Mesothelial cell of epicardium (in vitro differentiated cells): ENCODE measurements at regions not wholly inside any gene's neighbourhood (a gene's known extent, or its start where the extent isn't known, plus 50 kb on each side); places are given as distances from the start of the nearest gene placed in this dataset.
A peak's percentile ranks its signal among the peaks of the same experiment; 100 is the strongest.
"Not testable (repeated sequence)": the region's sequence is repeated elsewhere in the genome, so short reads cannot be mapped to it uniquely, and the experiment has no call there.

Experiments used
- DNase-seq, 2 experiments: peaks; one replicate each; pipeline ENCODE4 v3.0.0; 2021; ENCODE audit warnings: low spot score in 2 of 2; ENCODE audit not compliant: unreplicated experiment in 2 of 2
- H3K27ac Mint-ChIP-seq: 2 replicates; pipeline ENCODE4 v1.8.0; 2021; ENCODE audit warnings: mixed read lengths
- H3K27me3 Mint-ChIP-seq: 2 replicates; pipeline ENCODE4 v1.8.0; 2021; ENCODE audit warnings: low read depth, mixed read lengths
- H3K36me3 Mint-ChIP-seq: 2 replicates; pipeline ENCODE4 v1.8.0; 2021; ENCODE audit warnings: mixed read lengths
- H3K4me1 Mint-ChIP-seq: 2 replicates; pipeline ENCODE4 v1.8.0; 2021; ENCODE audit warnings: mixed read lengths
- H3K4me3 Mint-ChIP-seq: 2 replicates; pipeline ENCODE4 v1.8.0; 2021; ENCODE audit warnings: mild to moderate bottlenecking, moderate library complexity, mixed read lengths
- H3K9me3 Mint-ChIP-seq: 2 replicates; pipeline ENCODE4 v1.8.0; 2021; ENCODE audit warnings: mixed read lengths
- CTCF ChIP-seq: fragments of 200-600 bp; sonication (generic); IDR thresholded peaks from one replicate; pipeline ENCODE4 v1.5.0; 2021; ENCODE audit warnings: antibody characterized with exemption; ENCODE audit not compliant: unreplicated experiment

GRCh38 chr20:52004018-52004417 is 187.6 kb downstream of the ZFP64 start:
- H3K9me3 Mint-ChIP-seq = no peaks in the 10 kb centered on the region
- DNase-seq = no peak
- H3K27ac Mint-ChIP-seq = no peak overlapping the region
- H3K27me3 Mint-ChIP-seq = no peaks in the 10 kb centered on the region
- TF ChIP-seq CTCF = no peak
- H3K36me3 Mint-ChIP-seq = no peaks in the 10 kb centered on the region
- H3K4me1 Mint-ChIP-seq = peaks cover 40% of the 10 kb centered on the region
- H3K4me3 Mint-ChIP-seq = no peak overlapping the region

GRCh38 chr20:52003415-52003814 is 188.2 kb downstream of the ZFP64 start:
- TF ChIP-seq CTCF = no peak
- H3K27ac Mint-ChIP-seq = no peak overlapping the region

GRCh38 chr20:52001999-52002666 is 189.4 kb downstream of the ZFP64 start:
- H3K27me3 Mint-ChIP-seq = no peaks in the 10 kb centered on the region
- no peaks in the 10 kb centered on the region for H3K9me3 Mint-ChIP-seq
- no peak overlapping the region for H3K27ac Mint-ChIP-seq
- no peak for TF ChIP-seq CTCF
- no peaks in the 10 kb centered on the region for H3K36me3 Mint-ChIP-seq
- DNase-seq = no peak
- no peak overlapping the region for H3K4me3 Mint-ChIP-seq
- H3K4me1 Mint-ChIP-seq = peaks cover 39% of the 10 kb centered on the region

More at GRCh38 chr20:52003415-52003814, 188.2 kb downstream of the ZFP64 start:
- Mint-ChIP-seq H3K27me3 (no peaks in the 10 kb centered on the region), H3K4me1 (peaks cover 40% of the 10 kb centered on the region), H3K36me3 (no peaks in the 10 kb centered on the region), H3K4me3 (no peak overlapping the region), H3K9me3 (no peaks in the 10 kb centered on the region)
- DNase-seq = no peak

GRCh38 chr20:51997281-51997936 is 194.2 kb downstream of the ZFP64 start:
- not testable (repeated sequence) for H3K9me3 Mint-ChIP-seq, H3K36me3 Mint-ChIP-seq, DNase-seq, H3K27ac Mint-ChIP-seq, H3K27me3 Mint-ChIP-seq, H3K4me3 Mint-ChIP-seq
- peaks cover 12% of the 10 kb centered on the region for H3K4me1 Mint-ChIP-seq

GRCh38 chr20:51995551-51995951 is 193.2 kb upstream of the SALL4 start:
- H3K36me3 Mint-ChIP-seq = no peaks in the 10 kb centered on the region
- no peaks in the 10 kb centered on the region for H3K9me3 Mint-ChIP-seq
- TF ChIP-seq CTCF = no peak
- no peaks in the 10 kb centered on the region for H3K27me3 Mint-ChIP-seq
- no peak overlapping the region for H3K27ac Mint-ChIP-seq
- H3K4me1 Mint-ChIP-seq = peaks cover 7% of the 10 kb centered on the region
- H3K4me3 Mint-ChIP-seq = no peak overlapping the region
- DNase-seq = no peak

GRCh38 chr20:51994751-51995417 is 192.6 kb upstream of the SALL4 start:
- peak overlapping the region; percentile 39 for H3K27ac Mint-ChIP-seq
- no peak for DNase-seq
- H3K4me3 Mint-ChIP-seq = no peak overlapping the region
- H3K36me3 Mint-ChIP-seq = no peaks in the 10 kb centered on the region
- H3K9me3 Mint-ChIP-seq = no peaks in the 10 kb centered on the region
- peaks cover 7% of the 10 kb centered on the region for H3K4me1 Mint-ChIP-seq
- no peaks in the 10 kb centered on the region for H3K27me3 Mint-ChIP-seq
- TF ChIP-seq CTCF = no peak
